IMR-90 (cell line): ENCODE measurements at regions not wholly inside any gene's neighbourhood (a gene's known extent, or its start where the extent isn't known, plus 50 kb on each side); places are given as distances from the start of the nearest gene placed in this dataset.

Source experiments
- BHLHE40 ChIP-seq: fragments of 150-350 bp; IDR thresholded peaks from 2 replicates; pipeline ENCODE4 v1.6.1; 2016; ENCODE audit warnings: mild to moderate bottlenecking, low read depth, low read length
- CTCF ChIP-seq: conservative IDR thresholded peaks from 2 replicates; pipeline ENCODE4 v1.5.1; 2012; ENCODE audit warnings: mild to moderate bottlenecking, low read depth, low read length, improper control_type of control experiment
- MAZ ChIP-seq: IDR thresholded peaks from 2 replicates; pipeline ENCODE4 v1.6.1; 2012; ENCODE audit warnings: low read depth, mild to moderate bottlenecking, low read length, improper control_type of control experiment, moderate library complexity, borderline replicate concordance
- POLR2A ChIP-seq: IDR thresholded peaks from 2 replicates; pipeline ENCODE4 v1.6.1; 2012; ENCODE audit warnings: mild to moderate bottlenecking, low read depth, low read length
- RFX5 ChIP-seq: IDR thresholded peaks from 2 replicates; pipeline ENCODE4 v1.8.0; 2012; ENCODE audit warnings: low read depth, mild to moderate bottlenecking, low read length, moderate library complexity
- USF2 ChIP-seq: fragments of 150-350 bp; IDR thresholded peaks from 2 replicates; pipeline ENCODE4 v1.6.1; 2017; ENCODE audit warnings: mild to moderate bottlenecking, antibody characterized with exemption, low read length, low read depth

GRCh38 chr3:99534951-99535704, 103.3 kb upstream of the COL8A1 start:
- no peak for TF ChIP-seq CTCF
- no peak for TF ChIP-seq POLR2A
- no peak for TF ChIP-seq USF2
- no peak for TF ChIP-seq BHLHE40
- TF ChIP-seq MAZ = no peak
- TF ChIP-seq RFX5 = no peak
